HG03025 (cell line): ENCODE measurements at regions not wholly inside any gene's neighbourhood (a gene's known extent, or its start where the extent isn't known, plus 50 kb on each side); places are given as distances from the start of the nearest gene placed in this dataset.
A peak's percentile ranks its signal among the peaks of the same experiment; 100 is the strongest.
"Not testable (repeated sequence)": the region's sequence is repeated elsewhere in the genome, so short reads cannot be mapped to it uniquely, and the experiment has no call there.

Source experiments
- ATAC-seq: cut with Tn5 transposase; IDR thresholded peaks from one replicate; pipeline ENCODE4 v1.9.1; 2021; ENCODE audit warnings: mild to moderate bottlenecking, moderate library complexity; ENCODE audit not compliant: unreplicated experiment, low FRiP score

- ATAC-seq = no peak
Measured at GRCh38 chr12:127146991-127147718, 1119.8 kb upstream of the TMEM132C start.

- no peak for ATAC-seq
Measured at GRCh38 chr12:127147724-127148123, 1119.2 kb upstream of the TMEM132C start.

- no peak for ATAC-seq
Measured at GRCh38 chr12:127148318-127148717, 1118.7 kb upstream of the TMEM132C start.

DNA sequence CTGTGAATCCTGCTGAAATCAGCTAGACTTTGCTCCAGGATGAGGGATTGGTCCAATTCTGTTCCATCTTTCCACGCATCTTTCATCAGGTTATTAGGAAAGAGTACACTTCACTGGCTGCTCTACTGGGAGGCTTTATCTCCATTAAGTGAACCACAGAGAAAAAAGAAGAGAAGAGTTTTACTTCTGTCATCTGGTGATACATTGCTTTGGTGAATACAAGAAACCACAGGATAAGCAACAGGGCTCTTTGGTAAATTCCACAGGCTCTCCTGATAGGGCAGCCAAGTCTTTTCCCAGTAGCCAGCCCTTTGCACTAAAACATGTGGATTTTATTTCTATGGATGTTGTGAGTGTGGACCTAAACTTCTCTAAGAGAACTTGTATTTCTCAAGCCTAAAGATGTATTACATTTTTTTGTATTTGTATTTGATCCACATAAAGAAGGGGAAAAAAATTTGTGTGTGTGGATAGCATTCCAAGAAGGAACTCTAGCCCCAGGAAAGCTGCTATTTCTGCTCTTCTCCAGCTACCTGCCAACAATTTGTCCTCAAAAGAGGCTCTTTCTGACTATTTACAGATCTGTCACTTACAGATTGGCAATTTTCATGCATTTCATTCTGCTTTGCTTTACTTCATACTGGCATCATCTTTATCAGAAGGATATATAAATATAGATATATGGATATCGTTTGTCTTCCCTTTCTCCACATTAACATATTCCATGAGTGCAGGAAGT is 1117.6 kb upstream of the TMEM132C start:
- no peak for ATAC-seq

DNA sequence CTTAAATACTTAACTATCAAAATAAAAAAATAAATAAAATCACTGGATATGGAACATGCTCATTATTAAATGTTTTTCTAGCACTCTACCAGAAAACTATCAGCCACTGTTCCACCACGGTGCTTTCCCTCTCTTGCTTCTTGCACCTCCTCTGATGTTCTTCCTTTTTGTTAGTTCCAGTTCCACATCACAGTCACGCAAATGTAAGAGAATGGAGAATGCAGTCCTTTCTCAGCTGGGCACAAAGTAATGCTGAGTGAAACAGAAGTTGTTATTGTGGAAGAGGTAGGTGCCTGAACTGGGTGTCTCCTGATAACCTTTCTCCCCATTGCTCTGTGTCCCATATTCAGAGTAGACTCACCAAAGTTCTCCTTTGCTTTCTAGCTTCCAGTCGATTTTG is 1116.9 kb upstream of the TMEM132C start:
- peak; percentile 82 for ATAC-seq

DNA sequence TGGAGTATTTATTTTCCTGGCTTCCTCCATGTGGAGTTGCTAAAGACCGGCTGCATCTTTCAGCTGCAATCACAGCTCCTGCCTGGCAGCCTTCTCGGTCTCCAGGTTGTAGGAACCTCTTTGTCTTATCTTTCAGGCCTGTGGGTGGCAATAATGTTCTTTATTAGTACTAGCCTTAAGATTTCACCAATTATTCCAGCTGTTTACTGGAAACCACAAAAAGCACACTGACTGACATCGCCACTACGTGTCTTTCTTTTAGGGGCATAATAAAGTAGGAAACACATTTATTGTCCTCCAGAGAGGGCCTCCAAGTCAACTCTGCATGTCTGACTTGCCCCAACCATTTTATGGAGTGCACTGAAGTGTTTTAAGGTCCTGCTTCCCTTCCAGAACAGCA is 1116.5 kb upstream of the TMEM132C start:
- peak; percentile 15 for ATAC-seq

GRCh38 chr12:127150956-127151355 is 1116.0 kb upstream of the TMEM132C start:
- no peak for ATAC-seq

DNA sequence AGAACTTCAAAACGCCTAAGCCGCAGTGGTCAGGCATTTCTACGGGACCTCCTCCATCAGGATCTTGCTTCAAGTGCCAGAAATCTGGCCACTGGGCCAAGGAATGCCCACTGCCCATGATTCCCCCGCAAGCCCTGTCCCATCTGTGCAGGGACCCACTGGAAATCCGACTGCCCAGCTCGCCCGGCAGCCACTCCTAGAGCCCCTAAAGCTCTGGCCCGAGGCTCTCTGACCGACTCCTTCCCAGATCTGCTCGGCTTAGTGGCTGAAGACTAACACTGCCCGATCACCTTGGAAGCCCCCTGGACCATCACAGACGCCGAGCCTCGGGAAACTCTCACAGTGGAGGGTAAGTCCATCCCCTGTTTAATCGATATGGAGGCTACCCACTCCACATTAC is 1113.0 kb upstream of the TMEM132C start:
- no peak for ATAC-seq

DNA sequence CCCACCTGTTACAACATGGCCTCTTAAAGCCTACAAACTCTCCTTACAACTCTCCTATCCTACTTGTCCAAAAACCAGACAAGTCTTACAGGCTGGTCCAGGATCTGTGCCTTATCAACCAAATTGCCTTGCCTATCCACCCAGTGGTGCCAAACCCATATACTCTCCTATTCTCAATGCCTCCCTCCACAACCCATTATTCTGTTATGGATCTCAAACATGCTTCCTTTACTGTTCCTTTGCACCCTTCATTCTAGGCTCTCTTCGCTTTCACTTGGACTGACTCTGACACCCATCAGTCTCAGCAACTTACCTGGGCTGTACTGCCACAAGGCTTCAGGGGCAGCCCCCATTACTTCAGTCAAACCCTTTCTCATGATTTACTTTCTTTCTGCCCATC is 1112.1 kb upstream of the TMEM132C start:
- not testable (repeated sequence) for ATAC-seq

- ATAC-seq = not testable (repeated sequence)
Measured at GRCh38 chr12:127155935-127156619, 1110.9 kb upstream of the TMEM132C start.

- not testable (repeated sequence) for ATAC-seq
Measured at GRCh38 chr12:127157501-127158366, 1109.2 kb upstream of the TMEM132C start.

DNA sequence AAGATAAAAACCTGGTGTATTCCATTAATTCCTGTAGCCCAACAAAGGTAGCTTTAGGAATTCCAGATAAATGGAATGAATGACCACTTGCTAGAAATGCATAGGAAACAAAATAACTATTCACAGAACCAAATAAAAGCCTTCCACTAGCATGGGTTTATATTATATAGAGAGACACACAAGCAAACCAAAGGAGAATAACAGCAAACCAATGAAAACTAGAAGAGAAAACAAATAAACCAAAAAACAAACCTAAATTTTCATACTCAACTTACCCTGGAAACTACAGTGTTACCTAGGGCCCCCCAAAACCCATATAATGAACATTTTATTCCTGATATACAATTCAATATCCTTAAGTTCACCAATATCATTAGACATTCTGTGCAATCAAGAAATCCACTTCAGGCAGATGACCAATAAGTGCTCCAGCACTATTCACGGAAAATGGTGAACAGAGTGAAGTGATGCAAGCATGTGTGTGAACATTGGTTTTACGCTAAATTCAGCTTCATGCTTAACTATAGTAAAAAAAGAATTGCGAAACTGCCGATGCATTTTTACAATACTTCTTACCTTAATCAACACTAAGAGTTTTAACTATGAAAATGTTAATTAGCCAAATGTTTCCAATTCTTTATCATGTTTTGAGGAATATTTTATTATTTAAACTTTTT is 1108.4 kb upstream of the TMEM132C start:
- no peak for ATAC-seq

GRCh38 chr12:127161466-127161865 is 1105.5 kb upstream of the TMEM132C start:
- ATAC-seq = no peak

DNA sequence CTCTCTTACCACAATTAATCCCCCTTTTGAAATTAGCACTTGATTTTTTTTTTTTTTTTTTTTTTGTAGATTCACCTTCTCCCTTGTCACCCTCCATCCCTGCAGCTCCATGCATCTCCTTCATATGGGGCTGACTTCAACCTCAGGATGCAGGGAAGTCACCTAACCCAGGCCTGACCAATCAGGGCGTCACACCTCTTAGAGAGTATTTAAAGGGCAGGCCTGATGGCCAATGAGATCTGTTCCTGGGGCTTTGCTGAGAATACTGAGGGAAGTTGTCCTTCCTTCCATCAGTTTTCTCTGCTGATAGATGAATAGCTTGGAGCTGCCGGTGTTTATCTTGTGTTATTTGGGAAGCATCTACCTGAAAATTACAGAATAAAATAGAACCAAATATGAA is 1104.7 kb upstream of the TMEM132C start:
- no peak for ATAC-seq

- no peak for ATAC-seq
Measured at GRCh38 chr12:127162902-127163301, 1104.1 kb upstream of the TMEM132C start.

GRCh38 chr12:127165567-127166392 is 1101.2 kb upstream of the TMEM132C start:
- no peak for ATAC-seq

DNA sequence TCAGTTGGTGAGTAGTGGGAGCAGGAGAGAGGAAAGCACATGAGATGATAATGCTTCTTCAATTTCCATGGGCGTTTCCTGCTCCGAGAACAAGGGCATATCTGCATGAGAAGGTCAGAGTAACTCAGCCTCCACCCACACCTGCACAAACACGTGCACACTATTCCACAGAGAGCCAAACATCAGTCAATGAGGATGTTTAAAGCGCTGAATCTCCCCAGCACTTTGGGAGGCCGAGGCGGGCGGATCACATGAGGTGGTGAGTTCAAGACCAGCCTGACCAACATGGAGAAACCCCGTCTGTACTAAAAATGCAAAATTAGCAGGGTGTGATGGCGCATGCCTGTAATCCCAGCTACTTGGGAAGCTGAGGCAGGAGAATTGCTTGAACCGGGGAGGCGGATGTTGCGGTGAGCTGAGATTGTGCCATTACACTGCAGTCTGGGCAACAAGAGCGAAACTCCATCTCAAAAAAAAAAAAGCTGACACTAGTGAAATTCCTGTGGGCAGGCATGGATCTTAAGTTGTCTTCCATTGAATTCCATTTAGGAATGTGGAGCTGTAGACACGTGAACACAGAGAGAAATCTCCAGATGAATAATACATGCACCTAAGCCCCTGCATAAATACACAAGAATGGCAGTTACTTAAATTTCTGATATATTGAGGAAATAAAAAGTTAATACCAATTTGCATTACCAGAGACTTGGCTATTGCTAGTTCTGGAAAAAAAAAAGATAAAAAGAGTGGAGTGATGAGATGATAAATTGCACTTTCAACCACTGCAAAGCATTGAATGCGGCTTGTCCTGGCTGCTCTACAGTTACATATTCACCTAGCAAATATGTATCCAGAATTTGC is 1097.4 kb upstream of the TMEM132C start:
- no peak for ATAC-seq
